Esophagus squamous epithelium (tissue), 4 donors: ENCODE measurements at regions not wholly inside any gene's neighbourhood (a gene's known extent, or its start where the extent isn't known, plus 50 kb on each side); places are given as distances from the start of the nearest gene placed in this dataset.

Source experiments
- POLR2A ChIP-seq, 4 donors: fragments of 450-650 bp; IDR thresholded peaks; one replicate each; pipeline ENCODE4 v1.6.1; 2017; ENCODE audit warnings: antibody characterized with exemption in 4 of 4, mild to moderate bottlenecking in 4 of 4, moderate library complexity in 3 of 4
- TF ChIP-seq, protein P1 (sequence below), 6 experiments: fragments of 450-650 bp in 4 of 6; fragments of 200-600 bp in 2 of 6; sonication (generic) in 2 of 6; IDR thresholded peaks; one replicate each; pipeline ENCODE4 v1.5.1; 2016 to 2019; ENCODE audit warnings: antibody characterized with exemption in 6 of 6, mild to moderate bottlenecking in 4 of 6, moderate library complexity in 4 of 6

DNA sequence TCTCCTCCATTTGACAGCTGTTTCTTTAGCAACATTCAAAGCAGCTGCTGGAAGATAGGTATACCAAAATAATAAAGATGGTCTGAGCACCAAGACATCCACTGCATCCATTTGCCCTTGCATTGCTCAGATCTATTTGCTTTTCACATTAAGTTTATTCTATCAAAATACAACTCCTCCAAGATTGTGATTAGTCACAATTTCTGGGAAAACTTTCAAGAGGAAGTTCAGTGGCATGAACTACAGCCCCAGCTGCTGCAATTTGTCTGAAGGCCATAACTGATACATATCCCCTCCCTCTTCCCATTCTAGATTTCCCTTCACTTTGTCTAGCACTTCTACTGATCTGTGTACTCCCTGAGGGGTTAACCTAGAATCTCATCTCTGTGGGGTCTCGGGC, 117.5 kb upstream of the CEP126 start:
- no peak for TF ChIP-seq POLR2A (IDR thresholded peaks at IDR 0.05)
- TF ChIP-seq, protein P1, sequence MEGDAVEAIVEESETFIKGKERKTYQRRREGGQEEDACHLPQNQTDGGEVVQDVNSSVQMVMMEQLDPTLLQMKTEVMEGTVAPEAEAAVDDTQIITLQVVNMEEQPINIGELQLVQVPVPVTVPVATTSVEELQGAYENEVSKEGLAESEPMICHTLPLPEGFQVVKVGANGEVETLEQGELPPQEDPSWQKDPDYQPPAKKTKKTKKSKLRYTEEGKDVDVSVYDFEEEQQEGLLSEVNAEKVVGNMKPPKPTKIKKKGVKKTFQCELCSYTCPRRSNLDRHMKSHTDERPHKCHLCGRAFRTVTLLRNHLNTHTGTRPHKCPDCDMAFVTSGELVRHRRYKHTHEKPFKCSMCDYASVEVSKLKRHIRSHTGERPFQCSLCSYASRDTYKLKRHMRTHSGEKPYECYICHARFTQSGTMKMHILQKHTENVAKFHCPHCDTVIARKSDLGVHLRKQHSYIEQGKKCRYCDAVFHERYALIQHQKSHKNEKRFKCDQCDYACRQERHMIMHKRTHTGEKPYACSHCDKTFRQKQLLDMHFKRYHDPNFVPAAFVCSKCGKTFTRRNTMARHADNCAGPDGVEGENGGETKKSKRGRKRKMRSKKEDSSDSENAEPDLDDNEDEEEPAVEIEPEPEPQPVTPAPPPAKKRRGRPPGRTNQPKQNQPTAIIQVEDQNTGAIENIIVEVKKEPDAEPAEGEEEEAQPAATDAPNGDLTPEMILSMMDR (IDR thresholded peaks at IDR 0.05) = no peak
